Lung (tissue), 11 donors: ENCODE measurements at regions not wholly inside any gene's neighbourhood (a gene's known extent, or its start where the extent isn't known, plus 50 kb on each side); places are given as distances from the start of the nearest gene placed in this dataset.
A peak's percentile ranks its signal among the peaks of the same experiment; 100 is the strongest.

ENCODE experiments used
- ATAC-seq: fragments of 200-7000 bp; cut with Tn5 transposase; one replicate; pipeline ENCODE4 v1.9.1; 2020; ENCODE audit warnings: moderate number of reproducible peaks; ENCODE audit not compliant: insufficient read depth, low FRiP score
- DNase-seq, 3 donors: peaks; one replicate each; pipeline ENCODE4 v3.0.0-alpha.2; 2013 to 2017
- H3K27ac ChIP-seq, 2 donors: one replicate each; pipeline ENCODE4 v1.5.1; 2013; ENCODE audit warnings: mild to moderate bottlenecking in 2 of 2, moderate library complexity in 2 of 2, control low read depth in 1 of 2, inconsistent platforms in 1 of 2, low read depth in 1 of 2, low read length in 1 of 2
- H3K27me3 ChIP-seq, 3 donors: one replicate each; pipeline ENCODE4 v1.5.1; 2013; ENCODE audit warnings: low read length in 2 of 3; ENCODE audit not compliant: control insufficient read depth in 3 of 3, insufficient read depth in 3 of 3
- H3K36me3 ChIP-seq, 4 donors: one replicate each; pipeline ENCODE4 v1.5.1; 2013; ENCODE audit warnings: low read length in 4 of 4, mild to moderate bottlenecking in 1 of 4, moderate library complexity in 1 of 4; ENCODE audit not compliant: control insufficient read depth in 4 of 4, insufficient read depth in 4 of 4
- H3K4me1 ChIP-seq, 5 donors: one replicate each; pipeline ENCODE4 v1.5.1; 2013; ENCODE audit warnings: low read length in 5 of 5, mild to moderate bottlenecking in 2 of 5, moderate library complexity in 1 of 5; ENCODE audit not compliant: control insufficient read depth in 5 of 5, insufficient read depth in 5 of 5
- H3K4me3 ChIP-seq: one replicate; pipeline ENCODE4 v1.5.1; 2013; ENCODE audit warnings: mild to moderate bottlenecking, control low read depth, moderate library complexity
- H3K9ac ChIP-seq, 2 donors: one replicate each; pipeline ENCODE4 v1.5.1; 2013; ENCODE audit warnings: low read length in 2 of 2, control low read depth in 1 of 2; ENCODE audit not compliant: insufficient read depth in 1 of 2
- H3K9me3 ChIP-seq, 4 donors: one replicate each; pipeline ENCODE4 v1.5.1; 2013; ENCODE audit warnings: low read length in 3 of 4, mild to moderate bottlenecking in 1 of 4, moderate library complexity in 1 of 4; ENCODE audit not compliant: control insufficient read depth in 4 of 4, insufficient read depth in 3 of 4
- CTCF ChIP-seq: IDR thresholded peaks from 2 replicates; pipeline ENCODE4 v1.5.1; 2012; ENCODE audit warnings: mild to moderate bottlenecking; ENCODE audit errors: control extremely low read depth, extremely low read depth
- WGBS, 2 donors: extraction: QIAGEN DNeasy Blood & Tissue Kit; methylation state at CpG; one replicate each; pipeline ENCODE4 v1.1.7; 2013; 5-methylcytosine and 5-hydroxymethylcytosine counted together
- donor health status: control.
- donor health status: control.
- donor health status: Bipolar disorder and iron deficiency.
- donor health status: healthy.
- donor health status: DM: yes; HTN: yes; CAD: no.

- Histone ChIP-seq H3K9me3 (no peaks in the 10 kb centered on the region), H3K4me3 (no peak overlapping the region), H3K4me1 (no peaks in the 10 kb centered on the region), H3K27ac (no peak overlapping the region), H3K27me3 (no peaks in the 10 kb centered on the region), H3K36me3 (no peaks in the 10 kb centered on the region), H3K9ac (no peak overlapping the region)
- TF ChIP-seq CTCF: no peak
- WGBS, 2 donors: 69 to 84% methylated on average over 3 of the region's 3 CpGs
- no peak for ATAC-seq
- no peak for DNase-seq
Observed at GRCh38 chr3:148493631-148494030, 204.1 kb upstream of the AGTR1 start.

GRCh38 chr3:148494451-148494850, 203.3 kb upstream of the AGTR1 start:
- H3K9ac ChIP-seq: no peak overlapping the region
- no peak overlapping the region for H3K4me3 ChIP-seq
- no peak overlapping the region for H3K27ac ChIP-seq
- H3K36me3 ChIP-seq: no peaks in the 10 kb centered on the region
- DNase-seq (peak in 1 of 3 donors; percentile 75), ATAC-seq (no peak)
- peaks cover 0 to 3% (median 0%) of the 10 kb centered on the region in 5 donors for H3K4me1 ChIP-seq
- no peaks in the 10 kb centered on the region for H3K9me3 ChIP-seq
- no peaks in the 10 kb centered on the region for H3K27me3 ChIP-seq
- TF ChIP-seq CTCF: no peak
- whole genome bisulfite sequencing, 2 donors: 86 to 87% methylated on average over 1 of the region's 1 CpG

- Histone ChIP-seq H3K4me1 (peaks cover 0 to 3% (median 0%) of the 10 kb centered on the region in 5 donors), H3K9ac (no peak overlapping the region), H3K36me3 (no peaks in the 10 kb centered on the region), H3K4me3 (no peak overlapping the region), H3K27me3 (no peaks in the 10 kb centered on the region), H3K27ac (no peak overlapping the region), H3K9me3 (no peaks in the 10 kb centered on the region)
- TF ChIP-seq CTCF: no peak
- no peak for ATAC-seq
- peak in 1 of 3 donors; percentile 6 for DNase-seq
Observed at GRCh38 chr3:148500881-148501280, 196.8 kb upstream of the AGTR1 start.

GRCh38 chr3:148510116-148510515, 187.6 kb upstream of the AGTR1 start:
- Histone ChIP-seq H3K4me3 (no peak overlapping the region), H3K27me3 (no peaks in the 10 kb centered on the region), H3K27ac (no peak overlapping the region), H3K36me3 (no peaks in the 10 kb centered on the region), H3K9ac (no peak overlapping the region), H3K9me3 (no peaks in the 10 kb centered on the region), H3K4me1 (no peaks in the 10 kb centered on the region)
- DNase-seq (no peak), ATAC-seq (no peak)
- no peak for TF ChIP-seq CTCF
